Activated T-cell treated with anti-CD3 and anti-CD28 coated beads for 24 hours (primary cell): ENCODE measurements at regions not wholly inside any gene's neighbourhood (a gene's known extent, or its start where the extent isn't known, plus 50 kb on each side); places are given as distances from the start of the nearest gene placed in this dataset.
"Not testable (repeated sequence)": the region's sequence is repeated elsewhere in the genome, so short reads cannot be mapped to it uniquely, and the experiment has no call there.

Experiments used
- DNase-seq: peaks from one replicate; pipeline ENCODE4 v3.0.0-alpha.2; 2020; ENCODE audit warnings: low read depth

DNA sequence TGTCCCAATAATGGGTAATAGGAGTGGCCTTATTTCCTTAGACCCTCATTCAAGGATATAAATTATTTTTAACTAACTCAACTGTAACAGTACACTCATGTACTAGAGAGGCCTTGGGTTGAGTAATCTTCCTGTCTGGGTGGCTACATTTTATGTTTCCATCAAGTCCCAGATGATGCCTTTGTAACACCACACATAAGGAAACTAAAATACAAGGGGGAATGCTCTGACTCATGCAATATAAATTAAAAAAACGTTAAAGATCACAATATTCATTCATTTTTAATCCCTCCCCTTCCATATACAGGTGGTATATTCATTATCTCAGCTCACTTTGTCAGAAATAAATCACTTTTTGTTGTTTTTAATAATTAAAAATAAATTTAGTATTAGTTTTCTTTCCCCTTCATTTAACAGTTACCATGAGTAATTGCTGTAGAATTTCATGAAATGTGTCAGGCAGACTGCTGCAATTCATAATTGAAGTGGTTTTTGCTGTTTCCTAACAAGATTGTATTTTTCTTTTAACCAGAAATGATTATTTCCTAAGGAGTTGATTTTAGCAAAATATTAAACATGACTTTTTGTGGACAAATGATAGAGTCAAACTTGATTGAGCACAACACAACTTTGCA, 1403.6 kb downstream of the SUCLG1 start:
- DNase-seq, result no peak

DNA sequence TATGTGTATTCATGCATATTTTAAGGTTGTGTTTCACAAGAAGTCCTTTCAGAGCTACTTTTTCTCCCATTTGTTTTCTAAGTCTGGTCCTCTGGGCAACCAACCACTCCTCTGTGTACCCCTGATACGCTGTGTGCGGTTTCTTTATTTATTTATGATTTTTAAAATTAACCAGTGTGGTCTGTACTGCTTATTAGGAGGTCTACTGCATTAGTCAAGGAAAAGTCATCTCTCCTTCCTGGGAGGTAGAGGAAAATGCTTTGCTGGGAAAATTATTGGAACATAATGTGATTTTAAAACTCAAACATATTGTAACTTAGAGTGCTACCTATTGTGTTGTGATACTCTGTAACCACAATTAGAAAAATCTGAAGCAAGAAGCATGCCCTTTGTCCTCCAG, 1404.3 kb downstream of the SUCLG1 start:
- DNase-seq, result no peak

DNA sequence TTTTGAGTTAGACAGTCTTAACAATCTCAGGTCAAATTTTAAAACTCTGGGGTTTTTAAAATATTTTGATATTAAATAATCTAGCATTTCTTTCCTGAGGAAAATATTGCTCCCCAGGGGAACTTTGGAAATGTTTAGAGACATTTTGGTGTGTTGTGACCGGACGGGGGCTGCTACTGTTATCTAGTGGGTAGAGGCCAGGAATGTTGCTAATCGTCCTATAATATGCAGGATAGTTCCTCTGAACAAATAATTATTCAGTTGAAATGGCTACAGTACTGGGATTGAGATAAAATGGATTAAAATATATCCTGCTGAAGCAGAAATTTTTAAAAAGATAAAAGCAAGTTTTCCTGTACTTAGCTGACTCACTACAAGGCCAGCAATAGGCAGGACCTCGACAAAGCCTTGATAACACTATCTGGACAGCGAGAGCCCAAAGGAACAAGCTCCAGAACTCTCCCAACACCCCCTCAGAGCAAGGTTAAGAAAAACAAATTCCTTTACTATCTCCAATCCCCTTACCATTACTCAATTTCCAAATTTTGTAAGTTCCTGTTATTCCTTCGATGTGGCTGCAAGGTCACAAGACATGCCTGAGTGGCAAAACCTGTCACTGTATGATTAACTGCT, 1407.4 kb downstream of the SUCLG1 start:
- no peak for DNase-seq

DNA sequence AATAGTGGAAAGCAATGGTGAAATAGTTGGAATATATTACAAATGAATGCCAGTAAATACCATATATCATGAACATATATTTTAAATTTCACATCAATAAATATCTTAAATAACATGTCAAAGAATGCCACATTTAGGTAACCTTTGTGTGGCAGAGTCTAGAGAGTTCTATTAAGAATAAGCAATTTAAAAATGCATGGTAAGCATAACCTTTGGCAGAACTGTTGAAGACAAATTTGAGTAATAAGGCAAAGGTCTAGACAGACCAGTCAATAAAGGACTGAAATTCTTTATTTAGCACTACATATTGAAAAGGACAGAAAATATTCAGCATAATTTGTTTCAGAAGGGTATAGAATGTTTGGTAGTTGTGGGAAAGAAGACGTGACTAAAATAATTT, 1417.0 kb downstream of the SUCLG1 start:
- no peak for DNase-seq

DNA sequence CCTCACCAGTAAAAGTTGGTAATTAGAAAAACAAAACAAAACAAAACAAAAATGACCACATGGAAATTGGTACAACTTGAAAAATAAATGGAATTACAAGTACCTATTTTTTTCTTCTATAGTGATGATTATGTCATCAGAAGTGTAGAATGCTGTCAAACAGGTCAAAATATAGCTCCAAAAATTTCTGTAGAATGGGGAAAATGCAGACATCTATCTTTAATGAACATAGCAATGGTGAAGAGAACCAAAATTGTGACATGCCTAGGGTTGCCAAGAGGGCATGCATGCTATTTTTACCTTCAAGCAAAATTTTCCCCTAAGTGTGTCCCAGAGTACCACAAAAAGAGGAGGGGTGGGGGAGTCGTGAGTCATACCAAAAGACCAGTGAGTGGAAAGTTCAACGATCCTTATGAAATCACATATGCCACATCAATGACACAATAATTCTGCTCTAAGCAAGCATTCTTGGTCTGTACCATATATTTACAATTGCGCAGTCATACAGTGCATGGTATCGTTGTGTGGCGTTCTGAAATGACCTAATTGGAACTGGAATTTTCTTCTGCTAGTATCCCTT, 1436.4 kb downstream of the SUCLG1 start:
- no peak for DNase-seq

DNA sequence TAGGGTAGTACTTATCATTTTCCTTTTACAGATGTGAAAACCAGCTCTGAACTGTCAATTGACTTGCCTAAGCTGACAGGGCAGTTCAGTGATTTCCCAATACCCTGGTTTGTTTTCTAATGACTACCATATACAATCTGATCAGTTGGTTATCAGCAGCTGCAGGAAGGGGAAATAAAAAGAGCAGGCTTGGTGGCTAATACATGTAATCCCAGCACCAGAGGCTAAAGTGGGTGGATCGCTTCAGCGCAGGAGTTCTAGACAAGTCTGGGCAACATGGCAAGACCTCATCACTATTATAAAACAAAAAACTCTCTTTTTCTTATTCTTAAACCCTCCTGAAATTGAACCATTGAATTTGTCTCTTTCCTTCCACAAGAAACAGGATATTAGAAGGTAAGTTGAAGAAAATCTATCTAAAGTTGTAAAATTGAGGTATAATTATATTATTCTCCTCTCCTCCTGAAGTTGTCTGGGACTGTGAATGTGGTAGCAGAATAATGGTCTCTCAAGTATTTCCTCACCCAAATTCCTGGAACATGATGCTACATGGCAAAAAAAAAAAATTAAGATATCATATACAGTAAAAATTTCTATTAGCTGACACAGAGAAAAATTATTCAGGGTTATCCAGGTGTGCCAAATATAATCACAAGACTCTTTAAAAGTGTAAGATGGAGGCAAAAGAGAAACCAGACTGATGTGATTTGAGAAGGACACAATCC, 1441.6 kb downstream of the SUCLG1 start:
- no peak for DNase-seq

DNA sequence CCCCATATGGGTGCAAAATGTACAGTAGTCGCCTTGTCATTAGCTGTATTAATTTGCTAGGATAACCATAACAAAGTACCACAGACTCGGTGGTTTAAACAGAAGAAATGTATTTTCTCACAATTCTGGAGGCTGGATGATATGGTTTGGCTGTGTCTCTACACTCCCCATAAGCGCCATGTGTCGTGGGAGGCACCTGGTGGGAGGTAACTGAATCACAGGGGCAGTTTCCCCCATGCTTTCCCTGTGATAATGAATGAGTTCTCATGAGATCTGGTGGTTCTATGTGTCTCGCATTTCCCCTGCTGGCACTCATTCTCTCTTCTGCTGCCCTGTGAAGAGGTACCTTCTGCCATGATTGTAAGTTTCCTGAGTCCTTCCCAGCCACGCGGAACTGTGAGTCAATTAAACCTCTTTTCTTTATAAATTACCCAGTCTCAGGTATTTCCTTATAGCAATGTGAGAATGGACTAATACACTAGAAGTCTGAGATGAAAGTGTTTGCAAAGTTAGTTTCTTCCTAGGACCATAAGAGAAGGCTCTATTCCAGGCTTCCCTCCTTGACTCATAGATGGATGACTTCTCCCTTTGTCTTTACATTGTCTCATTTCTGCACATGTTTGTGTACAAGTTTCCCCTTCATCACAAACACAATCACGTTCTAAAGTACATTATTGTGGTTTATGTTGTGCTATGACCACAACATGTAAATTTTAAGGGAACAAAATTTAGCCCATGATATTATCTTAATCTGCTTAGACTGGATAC, 1442.6 kb downstream of the SUCLG1 start:
- DNase-seq, result no peak

DNA sequence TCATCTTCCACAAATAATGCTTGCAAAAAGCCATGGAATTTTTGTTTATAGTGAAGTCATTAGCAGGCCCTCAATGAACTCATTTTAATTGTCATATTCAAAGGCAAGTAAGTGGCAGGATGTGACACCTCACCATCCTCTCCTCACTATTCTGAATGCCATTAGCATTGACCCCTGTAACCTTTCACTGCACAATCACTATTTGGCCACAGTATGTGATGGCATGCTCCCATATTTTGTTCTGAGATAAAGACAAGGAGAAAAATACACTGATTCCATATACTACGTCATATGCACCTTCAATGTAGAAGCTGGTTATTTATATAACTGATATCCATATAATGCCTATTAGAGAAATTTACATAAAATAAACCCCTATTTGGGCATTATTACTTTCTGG, 1443.2 kb downstream of the SUCLG1 start:
- DNase-seq, result no peak

DNA sequence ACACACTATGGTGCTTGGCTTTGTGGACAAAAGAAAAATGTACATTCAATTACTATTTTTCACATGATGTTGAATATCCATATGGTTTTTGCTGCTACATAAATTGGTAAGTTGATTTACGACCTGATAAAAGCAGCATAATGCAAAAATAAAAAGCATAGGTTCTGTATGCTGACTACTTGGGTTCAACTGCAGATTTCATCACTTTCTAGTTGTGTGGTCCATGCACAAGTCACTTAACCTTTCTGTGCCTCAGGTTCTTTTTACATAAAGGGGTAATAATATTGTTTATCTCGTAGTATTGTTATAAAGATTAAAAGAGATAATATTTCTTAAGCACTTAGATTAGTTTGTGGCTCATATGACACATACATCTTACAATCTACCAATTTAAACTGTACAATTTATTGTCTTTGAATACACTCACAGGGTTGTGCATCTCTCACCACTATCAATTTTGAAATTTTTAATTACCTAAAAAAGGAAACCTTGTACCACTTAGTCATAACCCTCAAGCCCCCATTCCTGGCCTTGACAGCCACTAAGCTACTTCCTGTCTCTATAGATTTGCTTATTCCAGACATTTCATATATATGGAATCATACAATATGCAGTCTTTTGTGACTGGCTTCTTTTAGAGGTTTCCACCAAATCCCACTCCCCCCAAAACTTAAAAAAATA, 1443.9 kb downstream of the SUCLG1 start:
- DNase-seq, result no peak

DNA sequence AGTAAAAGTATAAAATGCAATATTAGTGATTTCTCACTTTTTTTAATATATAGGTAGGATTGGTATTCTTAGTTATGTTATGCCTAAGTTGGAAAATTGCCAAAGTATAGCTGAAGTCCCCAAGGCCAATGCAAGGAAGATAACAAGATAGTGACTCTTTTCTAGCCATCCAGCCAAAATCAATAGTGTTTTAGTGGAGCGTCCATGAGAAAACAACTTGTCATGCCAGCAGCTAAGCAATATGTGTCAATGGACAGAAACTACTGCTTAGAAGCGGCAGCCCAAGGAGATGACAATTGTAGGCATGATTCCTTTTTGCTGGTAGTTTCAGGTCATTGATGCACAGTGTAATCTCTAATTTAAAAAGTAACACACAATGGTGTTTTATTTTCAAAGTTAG, 1444.6 kb downstream of the SUCLG1 start:
- DNase-seq, result no peak

DNA sequence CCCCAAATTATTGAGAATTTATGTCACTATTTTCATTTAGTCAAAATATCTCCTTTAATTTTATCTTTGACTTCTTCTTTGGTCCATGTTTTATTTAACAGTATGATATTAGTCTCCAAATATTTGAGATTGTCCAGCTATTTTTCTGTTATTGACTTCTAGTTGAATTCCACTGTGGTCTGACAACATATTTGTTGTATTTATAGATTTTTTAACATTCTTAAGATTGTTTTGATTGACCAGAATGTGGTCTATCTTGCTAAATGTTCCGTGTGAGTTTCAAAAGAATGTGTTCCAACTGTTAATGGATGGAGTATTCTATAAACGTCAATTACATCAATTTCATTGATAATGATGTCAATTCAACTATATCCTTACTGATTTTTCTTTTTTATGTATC, 1452.1 kb downstream of the SUCLG1 start:
- no peak for DNase-seq

DNA sequence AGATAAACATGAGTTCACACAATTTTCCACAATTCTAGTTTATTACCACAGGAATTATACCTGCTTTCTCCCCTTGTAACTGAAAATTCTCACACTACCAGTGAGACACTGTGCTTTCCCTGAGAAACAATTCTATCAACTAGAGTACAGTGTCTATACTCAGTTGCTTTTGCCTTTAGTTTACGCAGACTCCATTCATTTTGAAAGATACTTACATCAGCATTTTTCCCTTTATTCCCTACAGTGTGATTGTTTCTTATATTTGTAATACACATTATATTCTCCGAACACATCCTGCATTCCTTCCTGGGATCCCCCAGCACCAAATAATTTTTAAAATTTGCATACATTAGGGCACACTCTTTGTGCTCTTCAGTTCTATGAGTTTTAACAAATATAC, 1455.5 kb downstream of the SUCLG1 start:
- DNase-seq, result no peak

DNA sequence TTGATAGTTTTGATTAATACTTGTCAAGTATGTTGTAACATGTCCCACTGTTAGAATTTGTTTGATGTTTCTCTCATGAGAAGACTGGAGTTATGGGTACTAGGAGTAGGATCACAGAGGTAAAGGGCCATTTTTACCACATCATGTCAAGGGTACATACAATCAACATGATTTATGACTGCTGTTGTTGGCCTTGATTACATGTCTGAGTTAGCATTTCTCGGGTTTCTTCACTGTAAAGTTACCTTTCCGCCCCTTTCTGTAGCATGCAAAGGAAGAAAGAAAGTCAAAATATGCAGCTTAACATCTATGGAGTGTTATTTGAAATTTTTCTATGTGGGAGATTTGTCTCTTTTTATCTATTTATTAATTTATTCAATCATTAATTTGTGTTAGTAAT, 1456.4 kb downstream of the SUCLG1 start:
- no peak for DNase-seq

DNA sequence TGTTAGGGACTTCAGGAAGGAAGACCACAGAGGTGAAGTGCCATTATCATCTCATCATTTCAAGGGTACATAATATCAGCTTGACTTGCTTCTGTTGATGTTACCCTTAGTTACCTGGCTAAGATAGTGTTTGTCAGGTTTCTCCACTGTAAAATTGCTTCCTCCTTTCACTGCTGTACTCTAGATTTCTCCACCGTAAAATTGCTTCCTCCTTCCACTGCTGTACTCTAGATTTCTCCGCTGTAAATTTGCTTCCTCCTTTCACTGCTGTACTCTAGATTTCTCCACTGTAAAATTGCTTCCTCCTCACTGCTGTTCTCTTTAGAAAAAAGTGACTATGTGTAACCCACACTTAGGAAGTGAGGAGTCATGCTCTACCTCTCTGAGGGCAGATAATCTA, 1460.3 kb downstream of the SUCLG1 start:
- DNase-seq, result no peak

DNA sequence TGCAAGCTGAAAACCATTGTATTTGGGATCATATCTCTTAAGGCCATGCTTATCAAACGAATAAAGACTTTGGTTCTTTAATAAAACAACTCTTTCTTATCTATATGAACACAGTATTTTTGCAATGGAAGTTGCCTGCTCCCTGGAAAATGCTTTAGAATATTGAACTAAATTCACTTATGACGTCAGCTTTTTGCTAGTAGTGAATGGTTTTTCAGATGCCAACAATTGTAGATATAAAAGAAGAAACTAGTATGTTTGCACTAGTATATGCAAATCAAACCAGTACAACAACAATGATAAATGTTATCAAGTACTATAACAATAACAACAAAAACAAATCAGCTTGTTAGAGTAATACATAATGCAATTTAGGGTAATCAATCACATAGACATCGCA, 1462.9 kb downstream of the SUCLG1 start:
- no peak for DNase-seq

DNA sequence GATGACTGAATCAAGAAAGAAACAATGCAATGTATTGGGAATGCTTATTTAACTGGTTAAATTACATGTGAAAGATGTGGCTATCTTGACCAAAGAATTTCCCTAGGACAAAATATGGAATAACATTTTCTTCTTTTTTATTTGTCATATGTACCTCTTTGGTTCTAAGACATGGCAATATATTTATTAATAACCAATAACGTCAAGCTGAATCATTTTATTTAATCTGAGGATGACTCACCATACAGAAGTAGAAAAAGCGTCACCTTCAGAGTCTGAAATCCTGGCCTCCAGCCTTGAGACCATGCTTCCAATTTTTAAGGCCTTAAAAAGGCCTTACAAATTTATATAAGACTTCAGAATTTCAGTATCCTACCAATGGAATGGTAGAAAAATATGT, 1464.9 kb downstream of the SUCLG1 start:
- no peak for DNase-seq

DNA sequence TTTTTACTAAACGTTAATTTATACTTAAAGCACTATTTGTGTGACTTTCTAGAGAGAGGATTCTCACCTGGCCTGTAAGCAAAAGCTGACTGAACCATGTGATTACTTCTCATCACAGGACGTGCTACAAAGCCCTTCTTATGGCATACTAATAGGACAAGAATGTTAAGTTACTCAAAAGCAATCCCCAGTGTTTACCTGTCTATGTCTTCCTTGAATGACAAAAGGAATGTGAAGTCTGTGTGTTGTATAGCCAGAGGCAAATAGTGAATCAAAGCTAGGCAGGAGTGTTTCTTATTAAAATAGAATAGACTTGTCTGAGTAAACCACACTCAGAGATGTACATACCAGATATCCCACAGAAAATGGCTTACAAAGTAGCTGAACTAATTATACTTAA, 1465.5 kb downstream of the SUCLG1 start:
- no peak for DNase-seq

DNA sequence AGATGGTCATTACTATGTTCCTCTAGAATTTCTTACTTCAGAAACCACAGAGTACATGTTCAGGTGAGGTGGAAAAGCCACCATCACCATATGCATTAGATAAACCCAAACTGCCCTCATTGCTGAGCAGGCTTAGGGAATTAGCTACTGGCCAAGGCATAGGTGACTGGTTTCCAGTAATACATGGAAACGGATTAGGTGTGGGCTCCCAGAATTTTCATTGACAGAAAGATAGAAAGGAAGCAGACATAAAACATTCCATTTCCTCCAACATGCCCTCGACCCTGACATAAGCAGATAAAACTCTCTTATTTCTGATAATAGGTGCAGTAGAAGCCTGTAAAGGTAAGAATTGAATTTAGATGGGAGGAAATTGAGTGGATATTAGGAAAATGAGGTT, 1466.1 kb downstream of the SUCLG1 start:
- DNase-seq, result no peak

DNA sequence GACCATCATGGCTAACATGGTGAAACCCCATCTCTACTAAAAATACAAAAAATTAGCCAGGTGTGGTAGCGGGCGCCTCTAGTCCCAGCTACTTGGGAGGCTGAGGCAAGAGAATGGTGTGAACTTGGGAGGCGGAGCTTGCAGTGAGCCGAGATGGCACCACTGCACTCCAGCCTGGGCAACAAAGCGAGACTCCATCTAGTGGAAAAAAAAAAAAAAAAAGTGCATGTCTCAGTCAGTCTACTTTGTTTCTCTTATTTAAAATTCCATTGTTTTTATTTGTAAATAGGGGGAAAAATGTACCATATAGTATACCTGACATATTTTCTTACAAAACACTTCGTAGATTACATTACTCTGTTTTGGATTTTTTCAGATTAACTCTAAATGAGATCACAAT, 1471.4 kb downstream of the SUCLG1 start:
- not testable (repeated sequence) for DNase-seq

DNA sequence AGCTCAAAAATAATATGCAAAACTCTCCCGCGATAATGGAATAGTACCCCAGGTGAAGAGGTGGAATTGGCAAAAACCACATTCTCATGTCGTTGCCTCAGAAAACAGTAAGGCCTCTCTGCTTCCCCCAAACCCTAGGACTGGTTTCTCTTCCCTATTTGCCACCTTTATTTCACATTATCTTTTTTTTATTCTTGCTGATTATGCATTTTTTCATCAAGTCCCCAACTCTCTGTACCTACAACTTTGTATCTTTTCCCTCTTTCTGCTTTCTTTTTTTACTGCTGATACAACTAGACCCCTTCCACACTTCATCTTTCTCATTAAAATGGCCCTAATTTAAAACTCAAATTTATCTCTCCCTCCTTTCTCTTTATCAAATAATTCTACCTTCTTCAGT, 1472.2 kb downstream of the SUCLG1 start:
- no peak for DNase-seq

DNA sequence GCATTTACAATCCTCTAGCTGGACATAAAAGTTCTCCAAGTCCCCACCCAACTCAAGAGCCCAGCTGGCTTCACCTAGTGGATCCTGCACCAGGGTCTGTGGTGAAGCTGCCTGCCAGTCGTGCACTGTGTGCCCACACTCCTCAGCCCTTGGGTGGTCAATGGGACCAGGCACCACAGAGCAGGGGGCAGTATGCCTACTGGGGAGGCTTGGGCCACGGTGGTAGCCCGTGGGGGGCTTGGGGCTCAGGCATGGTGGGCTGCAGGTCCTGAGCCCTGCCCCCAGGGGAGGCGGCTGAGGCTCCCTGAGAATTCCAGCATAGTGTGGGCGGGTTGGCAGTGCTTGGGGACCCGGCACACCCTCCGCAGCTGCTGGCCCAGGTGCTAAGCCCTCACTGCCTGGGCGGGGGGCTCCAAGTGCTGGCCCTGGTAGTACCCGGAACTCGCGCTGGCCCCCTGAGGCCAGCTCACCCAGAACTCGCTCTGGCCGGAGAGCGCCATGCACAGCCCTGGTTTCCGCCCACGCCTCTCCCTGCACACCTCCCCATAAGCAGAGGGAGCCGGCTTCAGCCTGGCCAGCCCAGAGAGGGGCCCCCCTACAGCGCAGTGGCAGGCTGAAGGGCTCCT, 1473.4 kb downstream of the SUCLG1 start:
- DNase-seq, result no peak
